ENCODE measurements at regions not wholly inside any gene's neighbourhood (a gene's known extent, or its start where the extent isn't known, plus 50 kb on each side); places are given as distances from the start of the nearest gene placed in this dataset.

GRCh38 chr22:47286590-47286989 lies 524.1 kb downstream of the TBC1D22A start:
- DNase-seq: no peak

GRCh38 chr22:47285981-47286380 lies 523.5 kb downstream of the TBC1D22A start:
- DNase-seq: no peak

- DNase-seq: no peak
These were observed 522.4 kb downstream of the TBC1D22A start for GRCh38 chr22:47284822-47285221.

- no peak for DNase-seq
These were observed 521.9 kb downstream of the TBC1D22A start for GRCh38 chr22:47284360-47284759.

- DNase-seq: no peak
These were observed 521.3 kb downstream of the TBC1D22A start for GRCh38 chr22:47283616-47284270.

- DNase-seq: no peak
These were observed 520.4 kb downstream of the TBC1D22A start for GRCh38 chr22:47282851-47283250.

- DNase-seq: no peak
These were observed 519.9 kb downstream of the TBC1D22A start for GRCh38 chr22:47282366-47282765.

- no peak for DNase-seq
These were observed 519.0 kb downstream of the TBC1D22A start for GRCh38 chr22:47281126-47282106.

- no peak for DNase-seq
These were observed 517.9 kb downstream of the TBC1D22A start for GRCh38 chr22:47280301-47280700.

- DNase-seq: no peak
These were observed 517.3 kb downstream of the TBC1D22A start for GRCh38 chr22:47279746-47280145.

- DNase-seq: no peak
These were observed 516.9 kb downstream of the TBC1D22A start for GRCh38 chr22:47279337-47279736.

- DNase-seq: no peak
These were observed 516.2 kb downstream of the TBC1D22A start for GRCh38 chr22:47278655-47279054.

GRCh38 chr22:47277531-47277930 lies 515.1 kb downstream of the TBC1D22A start:
- no peak for DNase-seq

- DNase-seq: no peak
These were observed 514.5 kb downstream of the TBC1D22A start for GRCh38 chr22:47276991-47277390.

GRCh38 chr22:47276450-47276820 lies 514.0 kb downstream of the TBC1D22A start:
- no peak for DNase-seq

GRCh38 chr22:47275605-47276449 lies 513.4 kb downstream of the TBC1D22A start:
- no peak for DNase-seq

- no peak for DNase-seq
These were observed 511.7 kb downstream of the TBC1D22A start for GRCh38 chr22:47274196-47274595.

- DNase-seq: peak in 1 of 2 experiments; percentile 19
These were observed 508.1 kb downstream of the TBC1D22A start for GRCh38 chr22:47270463-47271135.

- DNase-seq: no peak
These were observed 507.2 kb downstream of the TBC1D22A start for GRCh38 chr22:47269516-47270088.

- DNase-seq: no peak
These were observed 505.2 kb downstream of the TBC1D22A start for GRCh38 chr22:47267513-47268282.

GRCh38 chr22:47266329-47266728 lies 503.9 kb downstream of the TBC1D22A start:
- no peak for DNase-seq
